Effector memory CD8-positive, alpha-beta T cell (primary cell): ENCODE measurements at regions not wholly inside any gene's neighbourhood (a gene's known extent, or its start where the extent isn't known, plus 50 kb on each side); places are given as distances from the start of the nearest gene placed in this dataset.
"Not testable (repeated sequence)": the region's sequence is repeated elsewhere in the genome, so short reads cannot be mapped to it uniquely, and the experiment has no call there.

ENCODE experiments used
- ATAC-seq: fragments of 150-1000 bp; cut with Tn5 transposase; replicated peaks from 2 replicates; pipeline ENCODE4 v1.10.0; 2021; ENCODE audit warnings: mild to moderate bottlenecking, moderate library complexity
- DNase-seq, 3 experiments: peaks; one replicate each; pipeline ENCODE4 v3.0.0; 2021
- H3K27ac Mint-ChIP-seq, 2 donors: one replicate each; pipeline ENCODE4 v1.8.0; 2022; ENCODE audit warnings: mild to moderate bottlenecking in 2 of 2, mixed read lengths in 2 of 2, moderate library complexity in 2 of 2
- H3K27me3 Mint-ChIP-seq, 2 donors: one replicate each; pipeline ENCODE4 v1.8.0; 2022; ENCODE audit warnings: mixed read lengths in 2 of 2
- H3K36me3 Mint-ChIP-seq: one replicate; pipeline ENCODE4 v1.8.0; 2022; ENCODE audit warnings: mild to moderate bottlenecking, moderate library complexity, mixed read lengths; ENCODE audit not compliant: insufficient read depth
- H3K4me1 Mint-ChIP-seq, 2 donors: one replicate each; pipeline ENCODE4 v1.8.0; 2022; ENCODE audit warnings: low read depth in 2 of 2, mixed read lengths in 2 of 2
- H3K4me3 Mint-ChIP-seq, 2 donors: one replicate each; pipeline ENCODE4 v1.8.0; 2022; ENCODE audit warnings: mild to moderate bottlenecking in 2 of 2, mixed read lengths in 2 of 2, moderate library complexity in 2 of 2
- H3K9me3 Mint-ChIP-seq, 2 donors: one replicate each; pipeline ENCODE4 v1.8.0; 2022; ENCODE audit warnings: mixed read lengths in 2 of 2

- ATAC-seq (no peak), DNase-seq (no peak)
- Mint-ChIP-seq H3K36me3 (no peaks in the 10 kb centered on the region), H3K9me3 (no peaks in the 10 kb centered on the region), H3K4me1 (no peaks in the 10 kb centered on the region), H3K27ac (no peak overlapping the region), H3K27me3 (peaks cover 15 to 27% of the 10 kb centered on the region in 2 donors), H3K4me3 (no peak overlapping the region)
These were observed 265.4 kb downstream of the MIAT start for GRCh38 chr22:26922806-26923205.

DNA sequence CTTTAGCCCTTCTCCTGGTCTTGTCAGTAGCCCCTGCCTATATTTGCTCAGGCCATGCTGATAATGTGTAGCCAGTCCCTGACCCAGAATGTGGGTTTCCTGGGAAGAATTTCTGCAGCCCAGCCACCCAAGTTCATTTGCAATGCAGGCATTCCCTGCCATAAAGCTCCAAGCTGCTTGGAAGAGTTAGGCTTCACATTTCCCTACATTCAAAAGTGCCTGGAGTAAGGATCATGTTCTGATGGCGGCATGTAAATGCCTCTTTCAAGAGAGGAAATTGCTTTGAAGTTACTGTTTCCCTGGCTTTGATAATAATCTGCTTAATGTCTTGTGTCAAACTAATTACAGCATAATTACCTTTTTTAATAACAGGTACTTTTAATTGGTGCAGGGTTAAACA, 266.1 kb downstream of the MIAT start:
- no peak for DNase-seq
- no peak overlapping the region for H3K27ac Mint-ChIP-seq
- H3K36me3 Mint-ChIP-seq = no peaks in the 10 kb centered on the region
- no peak overlapping the region for H3K4me3 Mint-ChIP-seq
- peaks cover 21 to 32% of the 10 kb centered on the region in 2 donors for H3K27me3 Mint-ChIP-seq
- no peaks in the 10 kb centered on the region for H3K4me1 Mint-ChIP-seq
- H3K9me3 Mint-ChIP-seq = no peaks in the 10 kb centered on the region
- no peak for ATAC-seq

GRCh38 chr22:26927821-26928220, 270.4 kb downstream of the MIAT start:
- no peak overlapping the region for H3K4me3 Mint-ChIP-seq
- H3K9me3 Mint-ChIP-seq = no peaks in the 10 kb centered on the region
- H3K27ac Mint-ChIP-seq = no peak overlapping the region
- ATAC-seq (no peak), DNase-seq (no peak)
- no peaks in the 10 kb centered on the region for H3K4me1 Mint-ChIP-seq
- no peaks in the 10 kb centered on the region for H3K36me3 Mint-ChIP-seq
- H3K27me3 Mint-ChIP-seq = peaks cover 15 to 45% of the 10 kb centered on the region in 2 donors

DNA sequence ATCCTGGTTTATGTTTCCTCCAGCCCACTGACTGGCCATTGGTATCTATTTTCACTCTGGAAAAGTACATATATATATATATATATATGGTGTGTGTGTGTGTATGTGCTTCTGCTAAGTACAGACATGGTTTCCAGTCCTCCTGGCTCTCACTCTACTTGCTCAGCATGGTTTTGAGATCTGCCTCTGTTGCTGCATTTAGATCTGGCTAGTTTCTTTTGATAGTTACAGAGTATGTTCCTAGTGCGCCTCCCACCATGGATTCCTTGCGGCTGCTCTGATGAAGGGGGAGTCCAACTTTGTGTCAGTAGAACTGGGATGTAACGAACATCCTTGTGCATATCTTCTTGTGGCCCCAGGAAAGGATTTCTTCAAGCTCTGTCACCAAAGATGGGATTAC, 274.1 kb downstream of the MIAT start:
- Mint-ChIP-seq H3K27ac (no peak overlapping the region), H3K9me3 (peaks cover 0 to 2% of the 10 kb centered on the region in 2 donors), H3K4me3 (no peak overlapping the region)

DNA sequence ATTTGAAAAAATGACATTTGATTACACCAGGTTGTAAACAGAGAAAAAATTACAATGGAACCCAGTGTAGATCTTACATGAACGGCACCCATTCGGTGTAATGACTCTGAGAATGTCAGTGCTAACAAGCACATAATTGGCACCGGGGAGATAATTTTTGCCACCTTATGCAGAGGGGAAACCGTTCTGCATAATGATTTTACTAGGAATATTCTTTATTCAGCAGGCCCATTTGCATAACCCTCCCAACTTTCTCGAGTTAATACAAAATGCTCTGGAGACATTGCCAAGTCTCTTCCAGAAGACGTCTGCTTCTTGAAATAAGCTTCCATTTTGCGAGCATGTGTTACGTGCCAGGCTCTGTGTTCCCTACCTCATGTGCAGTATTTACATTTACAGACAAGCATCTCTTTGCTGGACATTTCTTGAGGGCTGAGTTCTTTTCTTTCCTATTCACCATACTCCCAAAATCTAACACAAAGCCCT, 275.8 kb downstream of the MIAT start:
- no peak overlapping the region for H3K4me3 Mint-ChIP-seq
- DNase-seq (no peak), ATAC-seq (no peak)
- H3K27ac Mint-ChIP-seq = no peak overlapping the region
- H3K9me3 Mint-ChIP-seq = peaks cover 0 to 4% of the 10 kb centered on the region in 2 donors
- H3K27me3 Mint-ChIP-seq = peaks cover 23 to 39% of the 10 kb centered on the region in 2 donors
- no peaks in the 10 kb centered on the region for H3K36me3 Mint-ChIP-seq
- no peaks in the 10 kb centered on the region for H3K4me1 Mint-ChIP-seq

More for the DNA sequence above, 274.1 kb downstream of the MIAT start:
- Mint-ChIP-seq H3K36me3 (no peaks in the 10 kb centered on the region), H3K4me1 (no peaks in the 10 kb centered on the region), H3K27me3 (peaks cover 22 to 46% of the 10 kb centered on the region in 2 donors)
- ATAC-seq (no peak), DNase-seq (no peak)

DNA sequence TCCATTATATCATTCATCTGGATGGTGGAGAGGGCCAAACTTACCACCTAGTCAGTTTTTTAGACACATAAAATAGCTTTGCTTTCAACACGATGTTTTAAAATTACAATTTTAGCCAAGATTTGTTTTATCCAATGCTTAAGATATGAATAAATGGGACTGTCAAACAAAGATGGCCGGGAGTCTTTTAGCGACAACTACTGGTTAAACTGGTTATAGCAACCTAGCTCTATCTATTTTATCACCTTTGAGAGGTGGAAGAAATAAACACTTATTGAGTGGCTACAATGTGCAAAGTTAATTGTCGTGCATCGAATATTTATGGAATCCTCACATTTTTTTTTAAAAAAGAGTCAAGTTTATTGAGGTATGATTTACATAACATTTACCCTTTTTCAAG, 279.8 kb downstream of the MIAT start:
- no peak for ATAC-seq
- Mint-ChIP-seq H3K4me1 (no peaks in the 10 kb centered on the region), H3K27me3 (peaks cover 16 to 44% of the 10 kb centered on the region in 2 donors), H3K4me3 (no peak overlapping the region), H3K9me3 (peaks cover 0 to 4% of the 10 kb centered on the region in 2 donors), H3K27ac (no peak overlapping the region), H3K36me3 (no peaks in the 10 kb centered on the region)
- no peak for DNase-seq

GRCh38 chr22:26939466-26939865, 282.1 kb downstream of the MIAT start:
- no peak for ATAC-seq
- DNase-seq = no peak
- H3K36me3 Mint-ChIP-seq = no peaks in the 10 kb centered on the region
- no peaks in the 10 kb centered on the region for H3K4me1 Mint-ChIP-seq
- peaks cover 0 to 4% of the 10 kb centered on the region in 2 donors for H3K9me3 Mint-ChIP-seq
- H3K4me3 Mint-ChIP-seq = no peak overlapping the region
- H3K27me3 Mint-ChIP-seq = peaks cover 16 to 44% of the 10 kb centered on the region in 2 donors
- H3K27ac Mint-ChIP-seq = no peak overlapping the region

- no peaks in the 10 kb centered on the region for H3K4me1 Mint-ChIP-seq
- H3K9me3 Mint-ChIP-seq = peaks cover 0 to 2% of the 10 kb centered on the region in 2 donors
- no peaks in the 10 kb centered on the region for H3K36me3 Mint-ChIP-seq
- no peak for ATAC-seq
- no peak for DNase-seq
- H3K4me3 Mint-ChIP-seq = no peak overlapping the region
- peaks cover 0 to 36% of the 10 kb centered on the region in 2 donors for H3K27me3 Mint-ChIP-seq
- H3K27ac Mint-ChIP-seq = no peak overlapping the region
These were observed 284.7 kb downstream of the MIAT start for GRCh38 chr22:26941896-26942636.

DNA sequence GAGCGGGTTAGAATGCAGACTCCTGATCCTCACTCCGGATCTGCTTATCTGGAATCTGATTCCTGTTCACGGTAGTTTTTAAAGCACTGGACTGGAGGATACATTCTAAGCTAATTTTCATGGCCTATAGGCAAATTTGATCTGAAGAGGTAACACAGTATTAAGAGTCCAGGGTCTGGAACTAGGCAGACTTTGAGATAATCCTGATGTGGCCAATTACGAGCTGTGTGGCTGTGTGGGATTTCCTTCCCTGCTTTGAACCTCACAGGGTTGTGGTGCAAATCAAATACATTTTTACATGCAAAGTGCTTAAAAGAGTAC, 285.2 kb downstream of the MIAT start:
- ATAC-seq = no peak
- peaks cover 0 to 36% of the 10 kb centered on the region in 2 donors for H3K27me3 Mint-ChIP-seq
- no peak overlapping the region for H3K27ac Mint-ChIP-seq

DNA sequence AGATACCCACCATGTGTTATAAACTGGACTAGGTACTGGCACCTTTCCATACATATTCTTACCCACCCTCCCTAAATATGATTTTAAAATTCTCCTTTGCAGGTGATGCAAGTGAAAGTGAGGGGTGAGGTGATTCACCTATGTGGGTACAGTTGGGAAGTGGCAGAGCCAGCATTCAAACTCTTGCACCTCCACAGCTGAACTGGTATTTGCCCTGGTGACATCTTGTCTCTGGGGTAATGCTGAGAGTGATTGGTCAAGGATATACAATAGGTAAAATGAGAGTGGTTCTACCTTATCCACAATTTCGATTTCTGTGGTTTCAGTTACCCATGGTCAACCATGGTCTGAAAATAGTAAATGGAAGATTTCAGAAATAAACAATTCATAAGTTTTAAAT, 288.2 kb downstream of the MIAT start:
- ATAC-seq = no peak
- no peak overlapping the region for H3K4me3 Mint-ChIP-seq
- H3K9me3 Mint-ChIP-seq = no peaks in the 10 kb centered on the region
- H3K27ac Mint-ChIP-seq = no peak overlapping the region
- H3K4me1 Mint-ChIP-seq = no peaks in the 10 kb centered on the region
- peaks cover 2 to 24% of the 10 kb centered on the region in 2 donors for H3K27me3 Mint-ChIP-seq
- no peaks in the 10 kb centered on the region for H3K36me3 Mint-ChIP-seq
- DNase-seq = no peak

More for the DNA sequence above, 285.2 kb downstream of the MIAT start:
- no peak for DNase-seq
- peaks cover 0 to 1% of the 10 kb centered on the region in 2 donors for H3K9me3 Mint-ChIP-seq
- H3K4me3 Mint-ChIP-seq = no peak overlapping the region
- no peaks in the 10 kb centered on the region for H3K36me3 Mint-ChIP-seq
- H3K4me1 Mint-ChIP-seq = no peaks in the 10 kb centered on the region

GRCh38 chr22:26949193-26949592, 291.8 kb downstream of the MIAT start:
- peaks cover 33 to 49% of the 10 kb centered on the region in 2 donors for H3K27me3 Mint-ChIP-seq
- no peaks in the 10 kb centered on the region for H3K9me3 Mint-ChIP-seq
- DNase-seq (no peak), ATAC-seq (no peak)
- no peaks in the 10 kb centered on the region for H3K36me3 Mint-ChIP-seq
- no peaks in the 10 kb centered on the region for H3K4me1 Mint-ChIP-seq
- no peak overlapping the region for H3K27ac Mint-ChIP-seq
- no peak overlapping the region for H3K4me3 Mint-ChIP-seq

DNA sequence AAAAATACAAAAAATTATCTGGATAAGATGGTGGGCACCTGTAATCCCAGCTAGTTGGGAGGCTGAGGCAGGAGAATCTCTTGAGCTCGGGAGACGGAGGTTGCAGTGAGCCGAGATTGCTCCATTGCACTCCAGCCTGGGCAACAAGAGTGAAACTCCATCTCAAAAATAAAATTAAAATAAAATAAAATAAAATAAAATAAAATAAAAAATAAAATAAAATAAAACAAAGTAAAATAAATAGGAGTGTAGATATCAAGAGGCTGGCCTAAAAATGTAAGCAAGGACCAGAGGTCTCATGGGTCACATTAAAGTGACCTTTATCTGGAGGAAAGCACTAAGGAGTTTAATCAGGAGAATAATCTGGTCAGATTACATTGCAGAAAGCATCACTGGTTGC, 293.8 kb downstream of the MIAT start:
- H3K4me1 Mint-ChIP-seq, H3K27ac Mint-ChIP-seq, H3K9me3 Mint-ChIP-seq, DNase-seq, ATAC-seq, H3K36me3 Mint-ChIP-seq, H3K4me3 Mint-ChIP-seq: not testable (repeated sequence)
- H3K27me3 Mint-ChIP-seq = peaks cover 44 to 61% of the 10 kb centered on the region in 2 donors

DNA sequence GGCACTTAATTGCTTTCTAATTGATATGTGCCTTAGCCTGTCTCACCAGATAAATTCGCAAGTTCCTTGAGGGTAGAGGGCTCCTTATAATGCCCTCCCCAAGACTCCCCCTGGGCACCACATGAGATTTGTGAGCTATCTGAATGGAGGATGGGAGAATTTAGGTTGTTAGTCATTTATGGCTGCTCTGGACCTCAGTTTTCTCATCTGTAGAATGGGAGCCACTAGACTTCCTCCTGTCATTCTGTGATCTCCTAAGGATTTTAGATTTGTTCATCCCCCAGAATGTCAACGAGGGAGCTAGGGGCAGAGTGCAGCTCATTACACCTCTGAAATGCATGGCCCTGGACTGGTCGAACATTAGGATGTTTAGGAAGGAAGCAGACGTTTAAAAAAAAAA, 294.6 kb downstream of the MIAT start:
- ATAC-seq = no peak
- no peaks in the 10 kb centered on the region for H3K4me1 Mint-ChIP-seq
- H3K27ac Mint-ChIP-seq = no peak overlapping the region
- no peak overlapping the region for H3K4me3 Mint-ChIP-seq
- no peak for DNase-seq
- no peaks in the 10 kb centered on the region for H3K36me3 Mint-ChIP-seq
- H3K27me3 Mint-ChIP-seq = peaks cover 48 to 53% of the 10 kb centered on the region in 2 donors
- no peaks in the 10 kb centered on the region for H3K9me3 Mint-ChIP-seq

DNA sequence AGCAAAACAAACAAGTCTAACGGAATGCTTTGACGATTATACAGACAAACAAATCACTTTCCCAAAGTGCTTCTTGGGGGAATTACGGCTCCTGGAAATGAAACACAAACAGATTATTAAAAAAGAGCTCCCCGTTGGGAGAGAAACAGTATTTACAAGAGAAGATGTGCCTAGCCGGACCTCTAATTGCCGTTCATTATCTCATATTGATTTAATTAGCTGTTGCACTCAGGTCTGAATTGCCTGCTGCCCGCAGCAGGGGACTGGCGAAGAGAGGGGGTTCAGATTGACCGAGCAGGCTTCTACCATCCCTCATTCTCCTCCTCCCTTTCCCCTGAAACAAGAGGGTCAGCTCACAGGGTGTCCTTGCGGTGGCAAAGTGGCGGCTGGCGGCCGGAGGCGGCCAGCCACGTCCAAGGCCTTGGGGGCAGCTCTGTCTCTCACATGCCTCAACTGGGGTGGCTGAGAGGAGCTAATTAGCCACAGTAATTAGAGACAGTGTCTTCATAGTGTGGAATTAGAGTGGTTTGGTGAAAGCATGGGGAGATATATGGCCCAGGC, 295.1 kb downstream of the MIAT start:
- Mint-ChIP-seq H3K27ac (no peak overlapping the region), H3K27me3 (peaks cover 50 to 52% of the 10 kb centered on the region in 2 donors), H3K4me3 (no peak overlapping the region), H3K36me3 (no peaks in the 10 kb centered on the region), H3K4me1 (no peaks in the 10 kb centered on the region), H3K9me3 (no peaks in the 10 kb centered on the region)
- ATAC-seq (no peak), DNase-seq (no peak)
